Fibroblast of skin of abdomen (primary cell): ENCODE measurements at regions not wholly inside any gene's neighbourhood (a gene's known extent, or its start where the extent isn't known, plus 50 kb on each side); places are given as distances from the start of the nearest gene placed in this dataset.
A peak's percentile ranks its signal among the peaks of the same experiment; 100 is the strongest.

Experiments
- DNase-seq: peaks from one replicate; pipeline ENCODE4 v3.0.0-alpha.2; 2013

DNA sequence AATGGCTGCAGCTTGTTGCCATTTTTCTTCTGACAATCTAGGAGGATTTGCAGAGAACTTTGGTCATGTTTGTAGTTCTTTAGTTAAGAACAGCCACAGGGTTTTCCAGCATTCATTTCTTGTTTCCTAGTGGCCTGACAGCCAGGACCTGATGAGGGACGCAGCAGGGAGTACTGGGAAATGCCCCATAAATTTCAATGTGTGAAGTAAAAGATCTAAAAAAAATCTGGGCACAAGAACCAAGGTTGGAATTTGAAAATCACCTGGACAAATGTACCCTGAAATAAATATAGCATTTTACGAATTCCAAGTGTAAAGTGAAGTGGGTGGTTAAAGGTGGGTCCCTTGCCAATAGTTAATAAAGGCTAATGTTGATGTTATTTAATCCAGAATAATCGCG, 195.0 kb downstream of the ZIC1 start:
- DNase-seq, result no peak

DNA sequence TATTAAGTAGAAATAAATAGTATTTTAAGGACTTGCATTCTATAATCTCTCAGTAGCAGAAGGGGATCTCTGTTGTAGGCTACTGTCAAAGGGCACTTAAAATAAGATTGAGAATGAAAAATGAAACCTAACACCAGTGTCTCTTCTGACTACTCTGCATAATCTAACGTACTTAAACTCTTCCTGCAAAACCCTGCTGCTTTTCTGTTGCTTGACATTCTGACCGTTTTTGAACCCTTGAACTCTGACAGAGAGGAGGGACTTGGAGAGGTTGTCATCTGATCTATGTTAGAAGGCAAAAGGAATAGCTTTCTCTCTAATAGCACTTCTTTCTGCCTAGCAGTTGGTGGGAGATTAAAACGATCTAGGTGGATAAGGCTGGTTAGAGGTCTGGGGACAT, 204.6 kb downstream of the ZIC1 start:
- no peak for DNase-seq

DNA sequence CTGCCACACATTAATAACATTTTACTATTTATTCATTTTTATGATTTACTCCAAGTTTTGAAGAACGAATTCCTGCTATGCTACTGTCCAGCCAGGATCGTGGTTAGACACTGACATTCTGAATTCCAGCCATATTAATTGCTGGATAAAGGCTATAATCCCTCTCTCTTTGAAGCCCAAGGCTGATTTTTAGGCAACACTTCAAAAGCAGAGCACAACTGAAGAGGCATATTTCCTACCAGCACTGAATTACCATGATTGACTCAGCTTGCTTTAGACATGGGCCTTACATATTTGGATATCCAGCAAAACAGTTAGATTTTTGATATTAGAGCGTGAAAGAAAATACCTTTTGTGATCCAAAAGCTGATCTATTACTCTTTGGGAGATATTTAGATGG, 205.0 kb downstream of the ZIC1 start:
- DNase-seq, result peak; percentile 31

DNA sequence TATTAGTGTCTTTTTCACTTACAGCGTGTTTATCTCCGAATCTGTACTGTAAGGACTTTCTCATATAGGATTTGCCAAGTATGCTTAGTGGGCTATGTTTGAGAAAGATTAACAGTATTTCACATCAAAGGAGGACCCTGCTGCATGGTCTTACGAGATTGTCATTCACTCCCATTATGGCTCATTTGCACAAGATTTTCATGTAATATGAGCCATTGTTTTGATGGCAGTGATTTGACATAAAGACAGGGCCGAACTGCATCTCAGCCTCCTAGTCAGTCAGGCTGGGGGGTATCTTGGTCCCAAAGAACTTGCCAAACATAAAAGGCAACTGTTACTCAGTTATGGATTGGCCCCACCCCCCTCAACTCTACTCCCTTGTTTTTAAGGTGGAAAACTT, 205.9 kb downstream of the ZIC1 start:
- no peak for DNase-seq

DNA sequence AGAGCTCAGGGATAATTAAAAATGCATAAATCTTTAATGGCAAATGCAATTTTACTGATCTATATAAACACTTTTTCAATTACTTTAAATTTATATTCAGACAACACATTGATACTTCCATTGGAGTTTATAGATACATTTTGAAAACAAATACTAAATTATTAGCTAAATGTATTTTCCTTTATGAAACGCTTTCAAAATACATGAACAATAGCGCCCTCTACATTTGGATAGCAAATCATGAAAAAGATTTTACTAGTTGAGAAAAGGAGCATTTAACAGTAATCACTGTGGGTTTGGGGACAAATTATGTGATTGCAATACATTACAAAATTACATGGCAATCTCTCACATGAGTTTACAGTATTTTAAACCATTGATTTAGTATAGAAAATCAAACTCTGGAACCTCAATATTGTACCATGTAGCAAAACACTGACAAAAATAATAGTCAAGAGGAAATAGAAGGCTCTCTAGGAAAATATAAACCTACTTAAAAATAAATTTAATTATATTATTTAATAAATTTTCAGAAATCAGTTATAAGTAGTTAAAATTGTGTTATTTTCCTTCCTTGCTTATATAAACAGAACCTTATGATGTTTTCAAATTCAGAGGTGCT, 207.9 kb downstream of the ZIC1 start:
- DNase-seq, result no peak

DNA sequence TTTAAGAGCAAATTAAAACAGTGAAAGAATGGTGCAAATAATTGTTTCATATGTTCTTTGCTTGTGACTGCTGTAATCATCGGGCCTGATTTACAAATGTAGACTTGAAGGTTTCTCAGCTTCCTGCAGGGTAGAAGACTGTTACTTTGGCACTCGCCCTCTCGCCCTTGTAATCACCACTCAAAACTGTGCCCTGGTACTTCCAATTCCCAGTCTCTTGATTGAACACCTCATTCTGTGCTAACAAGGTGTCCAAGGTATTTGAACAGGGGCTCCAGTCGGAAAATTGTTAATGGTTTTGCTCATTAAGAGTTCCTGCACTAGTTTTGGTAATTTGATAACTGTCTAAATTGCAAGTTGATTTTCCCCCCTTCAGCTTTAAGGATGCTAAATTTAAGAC, 209.5 kb downstream of the ZIC1 start:
- DNase-seq, result no peak

- DNase-seq, result peak; percentile 24
Observed at GRCh38 chr3:147619921-147620560, 210.9 kb downstream of the ZIC1 start.

GRCh38 chr3:147620906-147621305, 211.7 kb downstream of the ZIC1 start:
- DNase-seq, result peak; percentile 57

- peak; percentile 3 for DNase-seq
Observed at GRCh38 chr3:147630921-147631415, 221.8 kb downstream of the ZIC1 start.

- DNase-seq, result no peak
Observed at GRCh38 chr3:147640781-147641180, 231.6 kb downstream of the ZIC1 start.

- no peak for DNase-seq
Observed at GRCh38 chr3:147645761-147646160, 236.6 kb downstream of the ZIC1 start.

GRCh38 chr3:147649475-147649874, 240.3 kb downstream of the ZIC1 start:
- no peak for DNase-seq

- peak; percentile 51 for DNase-seq
Observed at GRCh38 chr3:147651107-147651778, 242.1 kb downstream of the ZIC1 start.

- peak; percentile 77 for DNase-seq
Observed at GRCh38 chr3:147652651-147653366, 243.6 kb downstream of the ZIC1 start.

- DNase-seq, result no peak
Observed at GRCh38 chr3:147653367-147653923, 244.3 kb downstream of the ZIC1 start.

- DNase-seq, result peak; percentile 62
Observed at GRCh38 chr3:147654827-147655226, 245.7 kb downstream of the ZIC1 start.

- peak; percentile 82 for DNase-seq
Observed at GRCh38 chr3:147655236-147655635, 246.1 kb downstream of the ZIC1 start.

DNA sequence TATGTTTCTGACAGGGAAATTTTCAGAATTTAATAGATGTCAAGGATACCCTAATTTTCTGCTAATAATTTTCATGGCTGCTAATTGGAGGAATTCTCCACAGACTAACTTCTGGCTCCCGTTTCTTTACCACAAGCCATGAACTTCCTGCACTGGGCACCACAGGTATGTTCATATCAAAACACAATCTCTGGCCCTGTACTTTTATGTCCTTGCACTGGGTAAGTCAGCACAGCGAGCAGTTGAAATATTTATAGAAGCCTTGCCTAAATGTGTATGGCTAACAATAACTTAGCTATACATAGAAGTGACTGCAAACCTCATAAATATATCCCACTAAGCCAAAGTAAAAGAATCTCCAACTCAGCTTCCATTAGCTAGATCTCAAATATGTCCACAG, 246.9 kb downstream of the ZIC1 start:
- DNase-seq, result peak; percentile 51

DNA sequence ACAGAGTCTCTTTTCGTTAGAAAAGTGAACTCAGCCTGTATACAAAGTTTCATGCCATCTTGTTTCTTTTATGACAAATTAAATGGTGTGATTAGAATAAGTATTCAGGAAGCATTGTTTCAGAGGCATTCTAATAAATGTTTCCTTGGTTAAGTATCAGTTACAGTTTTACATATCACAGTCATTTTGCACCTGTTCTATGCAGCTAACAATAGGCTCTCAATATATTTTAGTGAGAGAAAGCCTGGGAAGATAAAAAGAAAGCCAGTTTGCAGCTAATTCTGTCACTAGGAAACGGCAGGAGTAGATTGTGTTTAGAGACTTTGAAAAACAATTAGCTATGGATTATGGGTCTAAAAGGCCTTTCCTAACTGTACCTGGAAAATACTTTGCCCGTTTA, 252.8 kb downstream of the ZIC1 start:
- no peak for DNase-seq

DNA sequence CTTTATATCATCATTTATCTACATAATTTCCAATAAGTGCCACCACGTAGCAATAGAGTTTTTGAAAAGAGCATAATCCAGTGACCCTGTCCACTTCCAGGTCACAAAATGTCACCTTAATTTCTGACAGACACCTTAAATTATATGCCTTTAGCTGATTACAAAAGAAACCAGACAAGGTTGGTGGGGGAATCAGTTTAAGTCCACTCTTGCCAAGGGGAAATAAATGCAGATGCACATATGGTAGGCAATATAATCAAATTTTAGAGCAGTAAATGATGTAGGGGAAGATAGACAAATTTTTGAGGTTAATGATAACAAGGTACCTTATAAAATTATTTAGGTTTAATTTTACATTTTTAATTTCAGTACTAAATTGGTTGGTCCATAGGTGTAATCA, 253.5 kb downstream of the ZIC1 start:
- DNase-seq, result no peak

DNA sequence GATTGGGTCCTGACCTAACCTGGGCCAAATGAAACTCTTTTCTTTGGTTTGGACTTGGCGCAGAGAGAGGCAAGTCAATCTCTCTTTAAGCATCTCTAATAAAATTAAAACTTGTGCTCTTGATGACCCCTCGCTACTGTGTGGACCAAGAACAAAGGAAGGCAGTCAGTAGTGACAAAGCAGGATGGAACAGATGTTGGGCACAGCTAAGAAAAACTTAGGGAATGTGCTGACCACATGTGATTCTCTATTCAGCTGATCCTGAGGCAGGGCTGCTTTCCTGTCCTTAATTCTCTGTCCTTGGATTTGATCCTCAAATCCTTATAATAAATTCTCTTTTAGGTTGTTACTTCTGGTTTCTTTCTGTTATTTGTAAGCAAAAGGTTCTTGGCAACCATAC, 259.9 kb downstream of the ZIC1 start:
- no peak for DNase-seq

DNA sequence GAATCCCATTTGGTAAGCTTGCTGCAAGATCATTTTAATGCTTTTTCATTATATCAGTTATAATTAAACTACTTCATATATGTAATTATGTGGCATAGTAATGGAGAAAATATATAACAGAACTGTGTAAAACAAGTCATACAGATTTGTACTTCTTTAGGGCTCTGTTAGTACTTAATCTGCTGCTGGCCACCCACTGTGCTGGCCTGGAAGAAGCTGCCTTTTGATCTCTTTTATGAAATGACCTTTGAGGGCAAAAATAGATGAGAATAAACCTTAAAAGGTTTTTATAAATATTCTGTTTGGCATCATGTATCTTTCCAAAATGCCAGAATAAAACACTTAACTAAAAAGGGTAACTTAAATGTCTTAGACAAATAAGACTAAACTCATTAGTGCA, 262.9 kb downstream of the ZIC1 start:
- DNase-seq, result no peak

DNA sequence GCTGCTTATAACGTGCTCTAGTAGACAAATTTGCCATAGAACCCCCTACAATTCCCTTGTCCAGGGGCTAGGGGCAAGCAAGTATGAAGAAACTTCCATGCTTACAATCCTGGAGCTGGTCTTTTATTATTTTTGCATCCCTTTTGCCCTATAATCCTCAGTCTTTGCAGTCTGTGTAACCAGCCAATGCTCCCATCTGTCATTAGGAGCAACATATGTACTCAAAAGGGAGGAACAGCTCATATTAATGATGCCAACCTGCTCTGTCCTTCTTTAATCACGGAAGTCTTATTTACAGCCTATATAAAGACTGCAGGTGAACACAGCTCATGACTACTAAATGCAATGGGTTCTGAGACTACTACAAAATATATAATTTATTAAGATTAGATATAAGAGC, 263.3 kb downstream of the ZIC1 start:
- no peak for DNase-seq
